ENCODE measurements at regions not wholly inside any gene's neighbourhood (a gene's known extent, or its start where the extent isn't known, plus 50 kb on each side); places are given as distances from the start of the nearest gene placed in this dataset.
A peak's percentile ranks its signal among the peaks of the same experiment; 100 is the strongest.

DNA sequence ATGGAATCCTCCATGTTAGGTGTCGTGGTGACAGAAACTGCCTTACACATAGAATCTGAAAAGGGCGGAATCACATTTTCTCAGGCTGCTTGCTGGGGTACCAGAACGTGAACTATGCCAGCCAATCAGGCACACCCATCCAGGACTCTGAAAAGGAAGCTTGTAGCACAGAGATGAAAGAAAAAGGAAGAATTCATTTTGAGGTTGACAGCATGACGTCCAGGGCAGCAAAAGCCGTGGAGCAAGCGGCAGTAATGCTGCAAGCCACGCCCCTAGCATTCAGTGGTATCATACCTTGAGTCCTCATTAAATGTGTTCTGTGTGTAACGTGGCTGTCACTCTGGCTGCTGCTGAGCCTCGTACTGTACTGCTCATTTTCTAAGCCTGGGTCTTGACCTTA lies 304.0 kb downstream of the DYSF start:
- DNase-seq (ENCODE audit: low spot score) = no peak
- WGBS = 63% methylated on average over 9 of the region's 9 CpGs
- intact Hi-C loops (cut with DNase I) = no loop called here
- Histone ChIP-seq H3K36me3 (no peaks in the 10 kb centered on the region), H3K9me3 (no peaks in the 10 kb centered on the region), H3K27me3 (replicated peaks; ENCODE audit: insufficient read depth) (no peaks in the 10 kb centered on the region), H3K4me3 (no peak overlapping the region), H3K4me1 (replicated peaks) (no peaks in the 10 kb centered on the region), H3K27ac (no peak overlapping the region)
- TF ChIP-seq POLR2A (IDR thresholded peaks at IDR 0.05) = no peak
- no peak for TF ChIP-seq POLR2AphosphoS5 (IDR thresholded peaks at IDR 0.05)
- TF ChIP-seq, protein P1, sequence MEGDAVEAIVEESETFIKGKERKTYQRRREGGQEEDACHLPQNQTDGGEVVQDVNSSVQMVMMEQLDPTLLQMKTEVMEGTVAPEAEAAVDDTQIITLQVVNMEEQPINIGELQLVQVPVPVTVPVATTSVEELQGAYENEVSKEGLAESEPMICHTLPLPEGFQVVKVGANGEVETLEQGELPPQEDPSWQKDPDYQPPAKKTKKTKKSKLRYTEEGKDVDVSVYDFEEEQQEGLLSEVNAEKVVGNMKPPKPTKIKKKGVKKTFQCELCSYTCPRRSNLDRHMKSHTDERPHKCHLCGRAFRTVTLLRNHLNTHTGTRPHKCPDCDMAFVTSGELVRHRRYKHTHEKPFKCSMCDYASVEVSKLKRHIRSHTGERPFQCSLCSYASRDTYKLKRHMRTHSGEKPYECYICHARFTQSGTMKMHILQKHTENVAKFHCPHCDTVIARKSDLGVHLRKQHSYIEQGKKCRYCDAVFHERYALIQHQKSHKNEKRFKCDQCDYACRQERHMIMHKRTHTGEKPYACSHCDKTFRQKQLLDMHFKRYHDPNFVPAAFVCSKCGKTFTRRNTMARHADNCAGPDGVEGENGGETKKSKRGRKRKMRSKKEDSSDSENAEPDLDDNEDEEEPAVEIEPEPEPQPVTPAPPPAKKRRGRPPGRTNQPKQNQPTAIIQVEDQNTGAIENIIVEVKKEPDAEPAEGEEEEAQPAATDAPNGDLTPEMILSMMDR (IDR thresholded peaks at IDR 0.05) = no peak

DNA sequence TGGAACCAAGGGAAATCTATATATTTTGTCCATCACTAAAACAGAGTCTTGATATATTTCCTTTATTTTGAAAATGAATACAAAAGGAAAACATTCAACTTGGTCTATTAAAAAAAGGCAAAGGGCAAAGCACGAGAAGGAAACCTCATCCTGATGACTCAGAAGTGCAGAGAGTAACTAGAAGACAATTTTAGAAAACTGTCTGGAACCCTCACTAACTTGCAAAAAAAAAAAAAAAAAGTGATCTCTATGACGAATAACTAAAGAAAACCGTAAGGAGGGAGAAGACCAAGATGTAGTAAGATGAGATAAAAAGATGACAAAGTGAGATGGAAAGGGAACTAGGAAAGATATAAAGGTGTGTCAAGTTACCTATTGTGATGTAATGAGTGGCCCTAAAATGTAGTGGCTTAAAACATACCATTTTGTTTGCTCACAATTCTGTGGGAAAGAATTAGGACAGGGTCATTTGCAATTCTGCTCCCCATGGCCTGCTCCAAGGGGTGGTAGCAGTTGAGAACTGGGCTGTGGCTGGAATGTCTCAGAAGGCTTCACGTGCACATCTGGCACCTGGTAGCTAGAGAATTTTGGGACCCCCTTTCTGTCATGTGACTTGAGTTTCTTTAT lies 303.0 kb downstream of the DYSF start:
- no peak for DNase-seq (ENCODE audit: low spot score)
- no peak overlapping the region for H3K4me3 ChIP-seq
- intact Hi-C loops (cut with DNase I) = no loop called here
- no peaks in the 10 kb centered on the region for H3K27me3 ChIP-seq (replicated peaks; ENCODE audit: insufficient read depth)
- H3K36me3 ChIP-seq = no peaks in the 10 kb centered on the region
- H3K9me3 ChIP-seq = no peaks in the 10 kb centered on the region
- H3K4me1 ChIP-seq (replicated peaks) = no peaks in the 10 kb centered on the region
- TF ChIP-seq POLR2AphosphoS5 (IDR thresholded peaks at IDR 0.05) (no peak), POLR2A (IDR thresholded peaks at IDR 0.05) (no peak)
- TF ChIP-seq, protein P1 (IDR thresholded peaks at IDR 0.05) = no peak
- WGBS = 60% methylated on average over 4 of the region's 4 CpGs
- H3K27ac ChIP-seq = no peak overlapping the region

DNA sequence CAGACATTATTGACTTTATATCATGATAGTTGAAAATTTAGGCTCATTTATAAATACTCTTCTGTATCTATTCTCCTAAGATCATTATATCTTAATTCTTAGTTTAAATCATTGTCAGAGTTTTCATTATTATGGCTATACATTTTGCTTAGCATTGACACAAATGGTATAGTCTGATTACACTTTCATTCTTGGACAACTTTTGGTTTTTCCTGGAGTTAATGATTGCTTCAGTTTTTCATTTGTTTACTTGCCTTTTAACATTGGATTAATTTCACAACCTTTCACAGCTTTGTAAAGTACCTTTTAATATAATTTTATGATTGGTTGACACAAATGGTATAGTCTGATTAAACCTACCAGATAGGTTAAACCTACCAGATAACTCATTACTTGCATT lies 298.2 kb downstream of the DYSF start:
- H3K4me1 ChIP-seq (replicated peaks) = peaks cover 9% of the 10 kb centered on the region
- TF ChIP-seq POLR2A (IDR thresholded peaks at IDR 0.05) = no peak
- TF ChIP-seq POLR2AphosphoS5 (IDR thresholded peaks at IDR 0.05) = no peak
- TF ChIP-seq, protein P1 (IDR thresholded peaks at IDR 0.05) = no peak
- no peaks in the 10 kb centered on the region for H3K27me3 ChIP-seq (replicated peaks; ENCODE audit: insufficient read depth)
- intact Hi-C loops (cut with DNase I) = no loop called here
- H3K9me3 ChIP-seq = no peaks in the 10 kb centered on the region
- DNase-seq (ENCODE audit: low spot score) = no peak
- H3K4me3 ChIP-seq = no peak overlapping the region
- no peaks in the 10 kb centered on the region for H3K36me3 ChIP-seq
- H3K27ac ChIP-seq = no peak overlapping the region

DNA sequence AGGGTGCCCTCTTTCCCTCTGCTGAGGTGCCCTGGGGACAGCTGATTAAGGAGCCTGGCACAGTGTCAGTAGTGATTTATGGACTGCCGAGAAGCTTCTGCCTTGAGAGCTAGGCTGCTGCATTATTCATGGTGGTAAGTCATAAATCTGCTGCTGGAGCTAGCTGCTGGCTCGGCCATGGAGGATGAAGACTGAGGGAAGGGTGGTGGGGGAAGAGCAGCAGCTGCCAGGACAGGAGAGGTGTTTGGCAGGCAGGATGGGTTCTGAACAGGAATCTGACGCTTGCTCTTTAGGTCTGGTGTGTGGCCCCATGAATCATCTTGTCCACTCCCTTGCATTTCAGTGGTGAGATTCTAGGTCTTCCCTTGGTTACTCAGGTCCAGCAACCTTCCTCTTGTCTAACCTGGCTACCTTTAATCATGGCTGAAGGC lies 296.3 kb downstream of the DYSF start:
- Histone ChIP-seq H3K27ac (no peak overlapping the region), H3K4me1 (replicated peaks) (peaks cover 11% of the 10 kb centered on the region), H3K36me3 (no peaks in the 10 kb centered on the region), H3K27me3 (replicated peaks; ENCODE audit: insufficient read depth) (no peaks in the 10 kb centered on the region), H3K4me3 (no peak overlapping the region), H3K9me3 (no peaks in the 10 kb centered on the region)
- DNase-seq (ENCODE audit: low spot score) = peak; percentile 30
- intact Hi-C loops (cut with DNase I) = no loop called here
- TF ChIP-seq, protein P1 (IDR thresholded peaks at IDR 0.05) = no peak
- TF ChIP-seq POLR2AphosphoS5 (IDR thresholded peaks at IDR 0.05) = no peak
- no peak for TF ChIP-seq POLR2A (IDR thresholded peaks at IDR 0.05)
- WGBS = 13% methylated on average over 3 of the region's 3 CpGs

DNA sequence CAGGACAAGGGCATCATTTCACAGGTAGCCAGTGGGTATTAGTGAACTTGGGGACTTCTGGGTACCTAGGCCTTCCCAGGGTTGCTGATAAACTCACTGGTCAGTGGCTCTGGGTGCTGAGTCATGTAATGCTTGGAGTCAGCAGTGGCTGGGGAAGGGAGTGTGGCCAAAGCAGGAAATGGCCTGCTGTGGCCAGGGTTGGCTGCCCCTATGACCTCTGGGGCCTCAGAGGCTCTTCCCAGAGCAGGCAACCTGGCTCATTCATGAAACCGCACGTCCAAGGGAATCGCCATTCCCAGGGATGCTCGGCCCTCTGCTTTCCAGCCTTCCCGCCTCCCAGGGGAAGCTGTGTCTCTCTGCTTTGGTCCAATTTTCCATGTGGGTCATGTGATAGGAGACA lies 294.9 kb downstream of the DYSF start:
- peak overlapping the region in 1 of 2 donors; percentile 90 for H3K27ac ChIP-seq
- H3K9me3 ChIP-seq = no peaks in the 10 kb centered on the region
- H3K36me3 ChIP-seq = no peaks in the 10 kb centered on the region
- no peak for DNase-seq (ENCODE audit: low spot score)
- WGBS = 98% methylated on average over 5 of the region's 5 CpGs
- TF ChIP-seq, protein P1 (IDR thresholded peaks at IDR 0.05) = no peak
- TF ChIP-seq POLR2AphosphoS5 (IDR thresholded peaks at IDR 0.05) (no peak), POLR2A (IDR thresholded peaks at IDR 0.05) (no peak)
- no peaks in the 10 kb centered on the region for H3K27me3 ChIP-seq (replicated peaks; ENCODE audit: insufficient read depth)
- H3K4me1 ChIP-seq (replicated peaks) = peaks cover 11% of the 10 kb centered on the region
- no peak overlapping the region for H3K4me3 ChIP-seq
- intact Hi-C loops (cut with DNase I) = no loop called here

All from prostate gland (tissue), 2 donors.